SU-DHL-6 (cell line): ENCODE measurements at regions not wholly inside any gene's neighbourhood (a gene's known extent, or its start where the extent isn't known, plus 50 kb on each side); places are given as distances from the start of the nearest gene placed in this dataset.

Experiments used
- EZH2phosphoT487 ChIP-seq: fragments of 200-600 bp; sonication (generic), shearing (Covaris generic); conservative IDR thresholded peaks from 2 replicates; pipeline ENCODE4 v1.6.1; 2018; ENCODE audit warnings: mild to moderate bottlenecking, antibody characterized with exemption, low read length, moderate library complexity, mixed read lengths
- TF ChIP-seq, protein P1 (sequence below): fragments of 200-600 bp; sonication (generic); IDR thresholded peaks from one replicate; pipeline ENCODE4 v1.5.1; 2017; ENCODE audit warnings: antibody characterized with exemption, mild to moderate bottlenecking, low read length, moderate library complexity; ENCODE audit not compliant: insufficient read depth, poor library complexity, severe bottlenecking

DNA sequence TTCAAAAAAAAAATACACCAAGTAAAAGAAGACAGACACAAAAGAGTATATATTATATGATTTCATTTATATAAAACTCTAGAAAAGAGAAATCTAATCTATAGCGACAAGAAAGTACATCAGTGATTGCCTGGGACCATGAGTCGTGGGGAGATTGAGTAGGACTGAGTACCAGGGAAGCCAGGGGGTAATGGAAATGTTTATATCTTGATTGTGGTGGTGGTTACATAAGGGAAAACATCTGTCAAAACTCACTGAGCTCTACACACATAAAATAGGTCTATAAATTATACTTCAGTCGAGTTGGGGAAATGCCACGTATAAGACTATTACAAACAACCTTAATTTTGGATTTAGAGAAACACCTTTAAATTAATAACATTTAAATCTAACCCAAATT lies 117.4 kb downstream of the TRIM29 start:
- TF ChIP-seq, protein P1, sequence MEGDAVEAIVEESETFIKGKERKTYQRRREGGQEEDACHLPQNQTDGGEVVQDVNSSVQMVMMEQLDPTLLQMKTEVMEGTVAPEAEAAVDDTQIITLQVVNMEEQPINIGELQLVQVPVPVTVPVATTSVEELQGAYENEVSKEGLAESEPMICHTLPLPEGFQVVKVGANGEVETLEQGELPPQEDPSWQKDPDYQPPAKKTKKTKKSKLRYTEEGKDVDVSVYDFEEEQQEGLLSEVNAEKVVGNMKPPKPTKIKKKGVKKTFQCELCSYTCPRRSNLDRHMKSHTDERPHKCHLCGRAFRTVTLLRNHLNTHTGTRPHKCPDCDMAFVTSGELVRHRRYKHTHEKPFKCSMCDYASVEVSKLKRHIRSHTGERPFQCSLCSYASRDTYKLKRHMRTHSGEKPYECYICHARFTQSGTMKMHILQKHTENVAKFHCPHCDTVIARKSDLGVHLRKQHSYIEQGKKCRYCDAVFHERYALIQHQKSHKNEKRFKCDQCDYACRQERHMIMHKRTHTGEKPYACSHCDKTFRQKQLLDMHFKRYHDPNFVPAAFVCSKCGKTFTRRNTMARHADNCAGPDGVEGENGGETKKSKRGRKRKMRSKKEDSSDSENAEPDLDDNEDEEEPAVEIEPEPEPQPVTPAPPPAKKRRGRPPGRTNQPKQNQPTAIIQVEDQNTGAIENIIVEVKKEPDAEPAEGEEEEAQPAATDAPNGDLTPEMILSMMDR, result no peak
- no peak for TF ChIP-seq EZH2phosphoT487
